AG09319 (cell line): ENCODE measurements at regions not wholly inside any gene's neighbourhood (a gene's known extent, or its start where the extent isn't known, plus 50 kb on each side); places are given as distances from the start of the nearest gene placed in this dataset.

Experiments
- DNase-seq: peaks from one replicate; pipeline ENCODE4 v3.0.0-alpha.2; 2010; ENCODE audit warnings: low read depth; ENCODE audit errors: extremely low read depth
- TF ChIP-seq, protein P1 (sequence below): IDR thresholded peaks from 2 replicates; pipeline ENCODE4 v1.5.1; 2011; ENCODE audit warnings: low read depth, mild to moderate bottlenecking, inconsistent platforms, low read length, moderate library complexity

DNA sequence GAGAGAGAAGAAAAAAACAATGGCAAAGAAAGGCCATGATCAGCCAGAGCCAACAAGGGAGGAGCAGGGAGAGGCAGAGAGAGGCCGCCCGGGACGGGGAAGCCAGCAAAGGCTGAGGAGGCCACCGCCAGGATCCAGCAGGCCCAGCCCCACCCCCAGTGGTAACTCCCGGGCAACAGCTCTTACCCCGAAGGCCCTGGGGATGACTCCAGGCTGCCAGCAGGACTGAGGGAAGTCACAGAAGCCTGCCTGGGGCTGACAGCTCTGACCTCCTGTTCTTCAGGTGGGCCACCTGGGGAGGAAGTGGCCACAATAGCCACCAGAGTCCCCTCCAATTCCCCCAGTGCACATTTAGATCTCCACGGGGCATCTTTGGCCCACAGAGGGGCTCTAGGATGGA, 184.3 kb upstream of the LINGO1 start:
- no peak for DNase-seq
- TF ChIP-seq, protein P1, sequence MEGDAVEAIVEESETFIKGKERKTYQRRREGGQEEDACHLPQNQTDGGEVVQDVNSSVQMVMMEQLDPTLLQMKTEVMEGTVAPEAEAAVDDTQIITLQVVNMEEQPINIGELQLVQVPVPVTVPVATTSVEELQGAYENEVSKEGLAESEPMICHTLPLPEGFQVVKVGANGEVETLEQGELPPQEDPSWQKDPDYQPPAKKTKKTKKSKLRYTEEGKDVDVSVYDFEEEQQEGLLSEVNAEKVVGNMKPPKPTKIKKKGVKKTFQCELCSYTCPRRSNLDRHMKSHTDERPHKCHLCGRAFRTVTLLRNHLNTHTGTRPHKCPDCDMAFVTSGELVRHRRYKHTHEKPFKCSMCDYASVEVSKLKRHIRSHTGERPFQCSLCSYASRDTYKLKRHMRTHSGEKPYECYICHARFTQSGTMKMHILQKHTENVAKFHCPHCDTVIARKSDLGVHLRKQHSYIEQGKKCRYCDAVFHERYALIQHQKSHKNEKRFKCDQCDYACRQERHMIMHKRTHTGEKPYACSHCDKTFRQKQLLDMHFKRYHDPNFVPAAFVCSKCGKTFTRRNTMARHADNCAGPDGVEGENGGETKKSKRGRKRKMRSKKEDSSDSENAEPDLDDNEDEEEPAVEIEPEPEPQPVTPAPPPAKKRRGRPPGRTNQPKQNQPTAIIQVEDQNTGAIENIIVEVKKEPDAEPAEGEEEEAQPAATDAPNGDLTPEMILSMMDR: no peak

DNA sequence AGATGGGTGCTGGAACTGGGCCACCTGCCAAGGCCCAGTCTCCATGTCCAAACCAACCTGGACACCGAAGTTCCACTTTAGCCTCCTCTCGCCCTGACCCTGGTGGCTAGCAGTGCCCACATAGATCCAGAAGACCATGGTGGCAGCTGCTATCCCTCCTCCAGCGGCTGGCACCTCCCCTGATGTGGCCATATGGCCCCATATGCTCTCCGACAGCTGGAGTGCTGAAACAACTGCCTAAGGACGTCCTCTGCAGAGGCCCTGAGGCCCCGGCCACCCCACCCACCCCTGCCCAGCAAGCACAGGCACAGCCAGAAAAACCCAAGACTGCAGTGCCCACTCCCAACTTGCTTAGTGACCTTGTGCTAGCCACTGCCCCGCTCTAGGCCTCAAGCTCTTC, 182.3 kb upstream of the LINGO1 start:
- DNase-seq: no peak
- TF ChIP-seq, protein P1: no peak

DNA sequence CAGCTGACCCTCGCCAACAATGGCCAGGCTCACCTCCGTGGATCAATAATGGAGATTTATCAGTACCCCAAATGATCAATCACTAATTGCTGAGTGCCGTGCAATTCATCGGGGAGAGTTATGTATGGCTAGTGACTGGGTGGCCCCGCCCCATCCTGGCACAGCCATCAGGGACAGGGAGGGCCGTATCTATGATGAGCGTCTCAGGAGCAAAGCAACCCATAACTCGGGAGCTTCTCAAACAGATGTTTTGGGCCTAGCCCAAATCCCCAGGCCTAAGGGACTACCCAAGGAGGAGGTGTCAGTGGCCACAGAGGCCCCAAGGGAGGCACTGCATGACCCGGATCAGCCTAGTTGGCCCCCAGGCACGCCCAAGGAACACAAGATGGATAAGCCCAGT, 180.0 kb upstream of the LINGO1 start:
- TF ChIP-seq, protein P1: no peak
- no peak for DNase-seq

DNA sequence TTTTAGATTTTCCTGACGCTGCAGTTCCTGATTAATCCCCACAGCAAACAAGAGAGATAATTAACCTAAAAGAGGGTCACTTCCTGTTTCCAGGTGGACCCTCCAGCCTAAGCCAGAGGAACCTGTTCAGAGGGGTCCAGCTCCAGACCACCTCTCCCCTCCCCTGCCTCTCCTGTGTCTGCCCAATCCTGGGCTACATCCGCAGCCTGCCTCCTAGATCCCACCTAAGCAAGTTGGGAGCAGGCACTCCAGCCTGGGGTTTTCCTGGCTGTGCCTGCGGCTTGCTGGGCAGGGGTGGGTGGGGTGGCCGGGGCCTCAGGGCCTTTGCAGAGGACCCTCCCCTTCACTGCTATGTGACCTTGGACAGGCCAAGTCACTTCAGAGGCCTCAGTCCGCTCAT, 178.6 kb upstream of the LINGO1 start:
- TF ChIP-seq, protein P1: no peak
- DNase-seq: no peak

DNA sequence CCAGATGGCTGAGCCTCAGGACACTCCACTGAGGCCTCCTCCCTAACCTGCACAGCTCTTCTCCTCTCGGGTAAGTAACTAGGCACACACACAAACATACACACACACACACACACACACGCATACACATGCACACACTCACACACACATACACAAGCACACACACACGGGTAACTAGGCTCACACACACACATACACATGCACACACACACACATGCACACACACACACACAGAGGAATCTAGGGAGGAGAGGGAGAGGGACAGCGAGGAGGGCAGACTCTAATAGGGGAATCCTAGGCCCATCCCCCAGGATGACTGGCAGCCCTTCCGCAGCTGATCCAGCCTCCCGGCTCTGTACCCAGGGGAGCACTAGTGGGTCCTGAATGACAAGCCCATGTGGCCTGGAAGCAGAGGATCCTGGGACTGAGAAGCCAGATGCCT, 177.4 kb upstream of the LINGO1 start:
- DNase-seq: no peak
- TF ChIP-seq, protein P1: no peak

DNA sequence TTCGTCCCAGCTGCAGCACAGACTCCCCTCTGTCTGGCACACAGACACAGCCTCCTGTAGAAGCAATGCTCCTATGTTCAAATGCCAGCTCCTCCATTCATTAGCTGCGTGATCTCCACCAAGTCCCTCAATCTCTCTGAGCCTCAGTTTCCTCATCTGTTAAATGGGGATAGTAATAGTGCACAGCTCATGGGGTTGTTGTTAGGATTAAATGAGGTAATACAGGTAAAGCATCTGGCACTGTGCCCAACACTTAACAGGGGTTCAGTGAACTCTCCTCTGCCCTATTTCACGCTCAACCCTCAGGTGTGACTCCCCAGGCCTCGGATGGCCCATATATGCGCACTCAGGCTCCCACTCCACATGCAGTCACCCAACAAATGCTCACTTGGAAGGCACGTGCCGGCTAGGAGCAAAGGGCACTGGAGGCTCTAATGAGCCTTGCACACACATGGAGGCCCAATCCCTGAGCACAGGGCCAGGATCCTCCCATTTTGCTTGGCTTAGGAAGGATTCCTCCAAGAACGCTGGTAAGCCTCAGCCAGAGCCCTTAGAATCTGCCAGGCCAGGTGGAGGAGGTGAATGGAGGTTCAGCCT, 176.0 kb upstream of the LINGO1 start:
- TF ChIP-seq, protein P1: no peak
- DNase-seq: no peak

DNA sequence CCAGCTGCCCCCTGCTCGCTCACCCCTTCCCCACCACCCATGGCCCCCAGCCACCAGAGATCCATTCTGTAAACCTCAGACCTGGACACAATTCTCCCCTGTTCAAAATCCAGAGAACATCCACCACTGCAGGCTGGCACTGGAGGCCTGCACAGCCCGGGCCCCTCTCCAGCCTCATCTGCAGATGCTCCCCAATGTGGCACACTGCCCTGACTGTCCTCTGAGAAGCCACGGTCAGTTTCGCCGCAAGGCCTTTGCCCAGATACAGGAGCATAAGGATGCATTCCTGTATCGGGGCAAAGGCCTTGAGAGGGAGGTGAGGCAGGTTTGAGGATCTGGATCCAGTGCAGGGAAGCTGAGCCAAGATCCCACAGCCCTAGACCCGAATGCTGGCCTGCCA, 175.4 kb upstream of the LINGO1 start:
- TF ChIP-seq, protein P1: no peak
- DNase-seq: no peak
